ENCODE measurements at regions not wholly inside any gene's neighbourhood (a gene's known extent, or its start where the extent isn't known, plus 50 kb on each side); places are given as distances from the start of the nearest gene placed in this dataset.
"Not testable (repeated sequence)": the region's sequence is repeated elsewhere in the genome, so short reads cannot be mapped to it uniquely, and the experiment has no call there.

- no peak for DNase-seq
Observed at GRCh38 chr1:173257805-173258204, 50.7 kb upstream of the TNFSF4 start.

- no peak for DNase-seq
Observed at GRCh38 chr1:173258479-173259264, 51.5 kb upstream of the TNFSF4 start.

DNA sequence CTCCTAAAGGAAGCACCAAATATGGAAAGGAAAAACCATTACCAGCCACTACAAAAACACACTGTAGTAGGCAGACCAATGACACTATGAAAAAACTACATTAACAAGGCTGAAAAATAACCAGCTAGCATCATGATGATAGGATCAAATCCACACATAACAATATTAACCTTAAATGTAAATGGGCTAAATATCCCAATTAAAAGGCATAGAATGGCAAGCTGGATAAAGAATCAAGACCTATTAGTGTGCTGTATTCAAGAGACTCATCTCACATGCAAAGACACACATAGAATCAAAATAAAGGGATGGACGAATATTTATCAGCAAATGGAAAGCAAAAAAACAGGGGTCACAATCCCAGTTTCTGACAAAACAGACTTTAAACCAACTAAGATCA is 53.2 kb upstream of the TNFSF4 start:
- not testable (repeated sequence) for DNase-seq

GRCh38 chr1:173266841-173267240 is 59.7 kb upstream of the TNFSF4 start:
- DNase-seq = no peak

GRCh38 chr1:173267453-173267945 is 60.4 kb upstream of the TNFSF4 start:
- DNase-seq = no peak

DNA sequence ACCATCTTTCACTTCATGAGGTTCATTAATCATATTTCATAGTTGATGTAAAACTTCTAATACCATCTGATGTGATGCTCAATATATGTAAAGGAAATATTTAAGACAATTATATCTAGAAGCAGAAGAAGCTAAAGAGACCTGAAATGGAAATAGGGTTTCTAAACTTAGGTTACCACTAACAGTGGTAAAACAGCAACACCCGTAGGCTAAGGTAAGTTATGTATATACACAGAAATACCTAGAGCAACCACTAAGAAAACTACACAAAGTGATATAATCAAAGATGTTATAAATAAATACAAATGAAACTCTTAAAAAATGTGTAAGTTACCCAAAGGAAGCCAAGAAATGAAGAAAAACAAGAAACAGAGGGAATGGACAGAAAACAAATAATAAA is 61.1 kb upstream of the TNFSF4 start:
- DNase-seq = no peak

GRCh38 chr1:173268786-173269277 is 61.7 kb upstream of the TNFSF4 start:
- no peak for DNase-seq

- DNase-seq = no peak
Observed at GRCh38 chr1:173269490-173270230, 62.5 kb upstream of the TNFSF4 start.

GRCh38 chr1:173270243-173270642 is 63.1 kb upstream of the TNFSF4 start:
- DNase-seq = no peak

DNA sequence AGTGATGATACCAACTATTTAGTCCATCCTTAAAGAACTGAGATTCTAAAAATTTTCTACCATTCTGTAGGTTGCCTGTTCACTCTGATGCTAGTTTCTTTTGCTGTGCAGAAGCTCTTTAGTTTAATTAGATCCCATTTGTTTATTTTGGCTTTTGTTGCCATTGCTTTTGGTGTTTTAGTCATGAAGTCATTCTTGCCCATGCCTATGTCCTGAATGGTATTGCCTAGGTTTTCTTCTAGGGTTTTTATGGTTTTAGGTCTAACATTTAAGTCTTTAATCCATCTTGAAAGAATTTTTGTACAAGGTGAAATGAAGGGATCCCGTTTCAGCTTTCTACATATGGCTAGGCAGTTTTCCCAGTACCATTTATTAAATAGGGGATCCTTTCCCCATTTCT is 63.9 kb upstream of the TNFSF4 start:
- DNase-seq = not testable (repeated sequence)

DNA sequence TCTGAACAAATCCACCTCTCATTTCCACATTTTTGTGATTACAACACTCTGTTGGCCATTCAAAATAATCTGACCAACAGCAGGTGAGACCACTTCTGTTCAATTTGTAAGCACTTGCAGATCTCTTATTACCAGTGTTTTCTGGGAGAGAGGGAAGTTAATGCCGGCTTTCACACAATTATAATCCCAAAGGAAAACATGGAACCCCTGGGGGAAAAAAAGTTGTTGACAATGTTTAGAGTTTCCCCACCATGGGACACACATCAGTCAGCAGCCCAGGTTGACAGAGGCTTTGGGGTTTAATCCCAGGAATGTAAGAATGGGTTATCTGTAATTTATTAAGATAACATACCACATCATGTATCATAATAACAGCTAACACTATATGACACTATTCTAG is 68.4 kb upstream of the TNFSF4 start:
- no peak for DNase-seq

- no peak for DNase-seq
Observed at GRCh38 chr1:173276922-173277800, 70.0 kb upstream of the TNFSF4 start.

GRCh38 chr1:173280899-173281660 is 73.9 kb upstream of the TNFSF4 start:
- DNase-seq = no peak

DNA sequence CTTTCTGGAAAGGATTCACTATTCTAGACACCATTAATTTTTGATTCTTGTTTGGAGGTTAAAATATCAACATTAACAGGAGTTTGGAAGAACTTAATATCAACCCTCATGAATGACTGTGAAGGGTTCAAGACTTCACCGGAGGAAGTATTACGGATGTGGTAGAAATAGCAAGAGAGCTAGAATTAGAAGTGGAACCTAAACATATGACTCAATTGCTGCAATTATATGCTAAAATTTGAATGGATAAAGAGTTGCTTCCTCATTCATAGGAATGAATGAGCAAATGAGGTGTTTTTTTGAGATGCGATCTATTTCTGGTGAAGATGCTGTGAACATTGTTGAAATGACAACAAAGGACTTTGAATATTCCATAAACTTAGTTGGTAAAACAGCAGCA is 77.9 kb upstream of the TNFSF4 start:
- no peak for DNase-seq

DNA sequence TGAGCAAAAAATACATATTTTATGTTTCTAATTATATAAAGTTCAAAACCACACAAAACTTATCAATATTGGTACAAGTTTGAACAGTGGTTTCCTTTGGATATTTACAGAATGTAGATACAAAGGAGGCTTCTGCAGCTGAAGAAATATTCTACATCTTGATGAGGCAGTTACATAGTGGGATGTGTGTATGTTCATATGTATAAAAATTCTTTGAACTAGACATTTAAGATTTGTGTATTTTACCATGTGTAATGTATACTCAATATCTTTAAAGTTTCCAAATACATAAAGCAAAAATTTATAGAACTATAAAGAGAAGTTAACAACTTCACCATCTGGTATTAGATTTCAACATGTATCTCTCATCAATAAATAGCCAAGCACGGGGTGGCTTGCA is 80.7 kb upstream of the TNFSF4 start:
- DNase-seq = no peak

GRCh38 chr1:173293756-173294155 is 86.6 kb upstream of the TNFSF4 start:
- DNase-seq = no peak

- DNase-seq = no peak
Observed at GRCh38 chr1:173294843-173295242, 87.7 kb upstream of the TNFSF4 start.

GRCh38 chr1:173295391-173295790 is 88.3 kb upstream of the TNFSF4 start:
- DNase-seq = no peak

GRCh38 chr1:173295995-173296394 is 88.9 kb upstream of the TNFSF4 start:
- no peak for DNase-seq

- no peak for DNase-seq
Observed at GRCh38 chr1:173297798-173298391, 90.8 kb upstream of the TNFSF4 start.
